AG04450 (cell line): ENCODE measurements at regions not wholly inside any gene's neighbourhood (a gene's known extent, or its start where the extent isn't known, plus 50 kb on each side); places are given as distances from the start of the nearest gene placed in this dataset.

Experiments used
- CTCF ChIA-PET: fragments of 300-600, 350-600 bp; formaldehyde crosslinking; extraction: SDS; loops from one replicate; lab custom pipeline; 2022; ENCODE audit warnings: antibody characterized with exemption, inconsistent platforms; lab: Charles Lee
- POLR2A ChIA-PET: fragments of 350-600 bp; formaldehyde crosslinking; extraction: SDS; loops from one replicate; lab custom pipeline; 2021; ENCODE audit warnings: antibody characterized with exemption, inconsistent platforms; lab: Yijun Ruan, JAX
- DNase-seq: peaks from one replicate; pipeline ENCODE4 v3.0.0-alpha.2; 2011; ENCODE audit warnings: low read depth, low spot score
- H3K27ac ChIP-seq: one replicate; pipeline ENCODE4 v1.5.1; 2012; ENCODE audit warnings: low read depth, low read length, control low read depth
- H3K27me3 ChIP-seq: one replicate; pipeline ENCODE4 v1.6.0; 2012; ENCODE audit warnings: low read length; ENCODE audit not compliant: control insufficient read depth, insufficient read depth
- H3K4me3 ChIP-seq: 2 replicates; pipeline ENCODE4 v1.5.1; 2011; ENCODE audit warnings: mild to moderate bottlenecking, low read depth, low read length, control low read depth
- H3K9me3 ChIP-seq: 2 replicates; pipeline ENCODE4 v1.5.1; 2012; ENCODE audit warnings: low read length; ENCODE audit not compliant: control insufficient read depth, insufficient read depth
- CTCF ChIP-seq: IDR thresholded peaks from 2 replicates; pipeline ENCODE4 v1.5.1; 2011; ENCODE audit warnings: low read depth, low read length, control low read depth, inconsistent platforms

DNA sequence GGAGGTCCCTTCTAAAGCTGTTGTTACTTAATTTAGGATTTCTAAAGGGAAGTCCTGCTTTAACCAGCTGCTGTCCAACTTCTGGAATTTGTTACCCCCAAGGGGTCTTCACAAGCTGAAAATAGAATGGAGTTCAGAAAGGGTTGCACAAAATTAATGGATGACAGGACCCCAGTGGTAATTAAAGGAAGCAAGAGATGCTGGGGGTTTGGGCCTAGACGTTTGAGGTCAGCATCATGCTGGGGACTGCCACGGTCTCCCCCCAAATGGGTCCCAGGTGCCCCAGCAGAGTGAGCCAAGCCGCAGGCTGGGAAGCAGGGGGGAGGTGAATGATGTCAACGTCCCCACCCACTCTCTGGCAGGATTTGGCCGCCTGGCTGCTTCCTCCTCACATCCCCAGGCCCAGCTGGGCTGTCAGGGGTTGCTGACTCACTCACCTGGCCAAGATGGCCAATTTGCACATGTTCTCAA lies 97.5 kb upstream of the ARAP3 start:
- no peak for DNase-seq
- POLR2A ChIA-PET = no interaction called here
- Histone ChIP-seq H3K27ac (no peak overlapping the region), H3K4me3 (no peak overlapping the region), H3K27me3 (peaks cover 27% of the 10 kb centered on the region), H3K9me3 (no peaks in the 10 kb centered on the region; the same call in 1 of the 2 replicates)
- CTCF ChIA-PET = no interaction called here
- TF ChIP-seq CTCF = no peak

DNA sequence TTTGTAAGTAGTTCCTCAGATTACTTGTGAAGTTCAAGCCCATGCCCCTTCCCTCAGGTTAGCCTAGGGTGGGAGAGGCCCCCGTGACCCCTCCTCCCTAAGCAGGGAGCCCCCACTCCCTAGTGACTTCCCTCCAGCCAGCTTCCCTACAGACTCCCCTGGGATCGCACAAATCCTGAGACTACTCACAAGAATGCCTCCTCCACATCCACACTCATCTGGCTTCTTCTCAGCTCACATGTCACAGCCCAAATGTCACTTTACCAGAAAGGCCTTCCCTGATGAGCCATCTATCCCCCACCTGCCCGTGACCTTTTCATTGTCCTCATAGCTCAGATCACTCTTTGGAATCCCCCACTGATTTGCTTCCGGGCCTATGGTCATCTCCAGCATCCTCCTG lies 96.7 kb upstream of the ARAP3 start:
- Histone ChIP-seq H3K27me3 (peaks cover 31% of the 10 kb centered on the region), H3K9me3 (no peaks in the 10 kb centered on the region; the same call in 1 of the 2 replicates), H3K27ac (no peak overlapping the region), H3K4me3 (no peak overlapping the region)
- ChIA-PET CTCF (no interaction called here), POLR2A (no interaction called here)
- TF ChIP-seq CTCF = no peak
- no peak for DNase-seq

DNA sequence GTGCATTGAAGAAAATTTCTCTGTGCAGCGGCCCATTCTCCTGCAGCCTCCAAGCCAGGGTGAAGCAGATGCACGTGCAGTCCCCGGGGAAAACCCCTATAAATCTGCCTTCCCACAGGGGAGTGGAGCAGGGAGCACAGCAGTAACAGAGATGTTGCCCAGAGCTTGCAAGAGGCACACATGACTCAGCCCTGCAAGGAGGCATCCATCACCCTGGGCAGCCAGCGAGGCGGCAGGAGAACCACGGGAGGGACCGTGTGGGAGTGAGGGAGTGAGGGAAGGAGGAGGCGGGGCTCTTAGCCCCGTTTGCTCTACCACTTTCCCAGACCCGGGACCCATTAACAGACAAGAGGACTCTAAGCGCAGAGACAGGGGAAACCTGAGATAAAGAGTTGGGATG lies 96.2 kb upstream of the ARAP3 start:
- peak; percentile 53 for DNase-seq
- Histone ChIP-seq H3K9me3 (no peaks in the 10 kb centered on the region; the same call in 1 of the 2 replicates), H3K27ac (peak overlapping the region; percentile 3), H3K27me3 (peaks cover 31% of the 10 kb centered on the region), H3K4me3 (no peak overlapping the region)
- ChIA-PET POLR2A (no interaction called here), CTCF (no interaction called here)
- no peak for TF ChIP-seq CTCF

DNA sequence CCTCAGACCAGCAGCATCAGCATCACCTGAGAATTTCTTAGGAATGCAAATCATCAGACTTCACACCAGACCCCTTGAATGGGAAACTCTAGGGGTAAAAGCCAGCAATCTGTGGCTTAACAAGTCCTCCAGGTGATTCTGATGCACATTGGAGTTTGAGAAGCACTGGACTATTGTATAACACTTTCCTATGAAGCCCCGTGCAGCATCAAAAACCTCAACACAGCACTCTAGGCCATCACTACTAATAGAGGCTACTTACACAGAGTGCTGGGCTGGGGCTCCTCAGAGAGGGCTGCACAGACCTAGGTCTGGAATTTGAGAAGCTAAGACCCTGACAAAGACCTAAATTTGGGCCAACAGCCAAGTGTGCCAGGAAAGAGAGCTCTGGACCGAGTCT lies 95.7 kb upstream of the ARAP3 start:
- Histone ChIP-seq H3K27ac (no peak overlapping the region), H3K27me3 (peaks cover 33% of the 10 kb centered on the region), H3K9me3 (no peaks in the 10 kb centered on the region; the same call in 1 of the 2 replicates), H3K4me3 (no peak overlapping the region)
- no peak for DNase-seq
- POLR2A ChIA-PET = no interaction called here
- CTCF ChIA-PET = no interaction called here
- no peak for TF ChIP-seq CTCF

GRCh38 chr5:141777130-141777529 lies 95.1 kb upstream of the ARAP3 start:
- no peaks in the 10 kb centered on the region; the same call in 1 of the 2 replicates for H3K9me3 ChIP-seq
- peaks cover 30% of the 10 kb centered on the region for H3K27me3 ChIP-seq
- DNase-seq = no peak
- ChIA-PET CTCF (no interaction called here), POLR2A (no interaction called here)
- no peak overlapping the region for H3K4me3 ChIP-seq
- H3K27ac ChIP-seq = no peak overlapping the region
- TF ChIP-seq CTCF = no peak
